Tibial nerve (tissue), 3 donors: ENCODE measurements at regions not wholly inside any gene's neighbourhood (a gene's known extent, or its start where the extent isn't known, plus 50 kb on each side); places are given as distances from the start of the nearest gene placed in this dataset.

ENCODE experiments used
- CTCF ChIP-seq, 5 experiments: fragments of 200-600 bp in 3 of 5; fragments of 450-650 bp in 2 of 5; sonication (generic) in 3 of 5; IDR thresholded peaks; one replicate each; pipeline ENCODE4 v1.5.1; 2016 to 2019; ENCODE audit warnings: antibody characterized with exemption in 5 of 5, mild to moderate bottlenecking in 3 of 5, moderate library complexity in 2 of 5
- POLR2A ChIP-seq, 2 donors: fragments of 450-650 bp; IDR thresholded peaks; one replicate each; pipeline ENCODE4 v1.6.1; 2017; ENCODE audit warnings: antibody characterized with exemption in 2 of 2, mild to moderate bottlenecking in 2 of 2, moderate library complexity in 2 of 2

GRCh38 chr6:55088902-55089301, 85.4 kb upstream of the HCRTR2 start:
- TF ChIP-seq CTCF (IDR thresholded peaks at IDR 0.05) (no peak), POLR2A (IDR thresholded peaks at IDR 0.05) (no peak)
